A673 (cell line): ENCODE measurements at regions not wholly inside any gene's neighbourhood (a gene's known extent, or its start where the extent isn't known, plus 50 kb on each side); places are given as distances from the start of the nearest gene placed in this dataset.

Experiments used
- BruUV-seq: library from RNA; stranded (reverse); fragments of 400-500 nt; replicated peaks from 2 replicates; lab custom pipeline; 2021; lab: Mats Ljungman, UMichigan
- CTCF ChIA-PET: fragments of 300-600 bp; sonication (Branson Sonifier 250); formaldehyde crosslinking; loops from one replicate; lab custom pipeline; 2022; ENCODE audit warnings: antibody characterized with exemption; lab: Charles Lee
- POLR2A ChIA-PET: fragments of 300-600 bp; sonication (Branson Sonifier 250); formaldehyde crosslinking; loops from one replicate; lab custom pipeline; 2022; ENCODE audit warnings: antibody characterized with exemption; ENCODE audit not compliant: low non-redundant PET; lab: Charles Lee
- DNase-seq: peaks from one replicate; pipeline ENCODE4 v3.0.0-alpha.2; 2015; ENCODE audit warnings: low spot score
- H3K27ac ChIP-seq: fragments of 200-600 bp; sonication (generic); 2 replicates; pipeline ENCODE4 v1.5.1; 2016; ENCODE audit warnings: mixed run types, low read depth, mild to moderate bottlenecking, mixed read lengths, antibody characterized with exemption, low read length; ENCODE audit not compliant: poor library complexity, severe bottlenecking
- H3K27me3 ChIP-seq: fragments of 200-600 bp; sonication (generic); replicated peaks from 2 replicates; pipeline ENCODE4 v1.6.1; 2017; ENCODE audit warnings: mixed run types, low read depth, mild to moderate bottlenecking, mixed read lengths, antibody characterized with exemption, low read length; ENCODE audit not compliant: insufficient read depth, poor library complexity
- H3K36me3 ChIP-seq: fragments of 200-600 bp; sonication (generic); 2 replicates; pipeline ENCODE4 v1.6.1; 2016; ENCODE audit warnings: mixed run types, mild to moderate bottlenecking, mixed read lengths, antibody characterized with exemption, low read length; ENCODE audit not compliant: insufficient read depth, poor library complexity, severe bottlenecking
- H3K4me1 ChIP-seq: fragments of 200-600 bp; sonication (generic); 2 replicates; pipeline ENCODE4 v1.6.1; 2017; ENCODE audit warnings: mixed run types, mild to moderate bottlenecking, mixed read lengths, antibody characterized with exemption, low read length; ENCODE audit not compliant: insufficient read depth, poor library complexity, severe bottlenecking
- H3K4me3 ChIP-seq: fragments of 200-600 bp; sonication (generic); 2 replicates; pipeline ENCODE4 v1.5.1; 2016; ENCODE audit warnings: low read depth, mixed run types, mild to moderate bottlenecking, mixed read lengths, low read length; ENCODE audit not compliant: poor library complexity, severe bottlenecking
- H3K9me3 ChIP-seq: fragments of 200-600 bp; sonication (generic); 2 replicates; pipeline ENCODE4 v1.6.1; 2016; ENCODE audit warnings: mixed run types, low read depth, mild to moderate bottlenecking, mixed read lengths, antibody characterized with exemption, low read length; ENCODE audit not compliant: poor library complexity, severe bottlenecking
- EZH2 ChIP-seq: fragments of 200-600 bp; sonication (generic); IDR thresholded peaks from 2 replicates; pipeline ENCODE4 v1.6.1; 2017; ENCODE audit warnings: borderline replicate concordance, low read depth, mild to moderate bottlenecking, mixed read lengths, antibody characterized with exemption, low read length; ENCODE audit not compliant: poor library complexity, severe bottlenecking
- intact Hi-C: fragments of 100-400 bp; cut with micrococcal nuclease; formaldehyde crosslinking; loops from one replicate; pipeline ENCODE4 v1.10.0; 2022; ENCODE audit not compliant: unreplicated experiment
- TF ChIP-seq, protein P1 (sequence below): fragments of 300-800, 200-600 bp; sonication (generic); conservative IDR thresholded peaks from 2 replicates; pipeline ENCODE4 v1.5.1; 2017; ENCODE audit warnings: low read depth, mild to moderate bottlenecking, antibody characterized with exemption, low read length, moderate library complexity, mixed read lengths

- no peak overlapping the region for H3K4me3 ChIP-seq
- H3K9me3 ChIP-seq: no peaks in the 10 kb centered on the region
- CTCF ChIA-PET: no interaction called here
- no peaks in the 10 kb centered on the region for H3K27me3 ChIP-seq
- POLR2A ChIA-PET: no interaction called here
- no peak for DNase-seq
- H3K36me3 ChIP-seq: no peaks in the 10 kb centered on the region
- no peak for TF ChIP-seq EZH2
- TF ChIP-seq, protein P1, sequence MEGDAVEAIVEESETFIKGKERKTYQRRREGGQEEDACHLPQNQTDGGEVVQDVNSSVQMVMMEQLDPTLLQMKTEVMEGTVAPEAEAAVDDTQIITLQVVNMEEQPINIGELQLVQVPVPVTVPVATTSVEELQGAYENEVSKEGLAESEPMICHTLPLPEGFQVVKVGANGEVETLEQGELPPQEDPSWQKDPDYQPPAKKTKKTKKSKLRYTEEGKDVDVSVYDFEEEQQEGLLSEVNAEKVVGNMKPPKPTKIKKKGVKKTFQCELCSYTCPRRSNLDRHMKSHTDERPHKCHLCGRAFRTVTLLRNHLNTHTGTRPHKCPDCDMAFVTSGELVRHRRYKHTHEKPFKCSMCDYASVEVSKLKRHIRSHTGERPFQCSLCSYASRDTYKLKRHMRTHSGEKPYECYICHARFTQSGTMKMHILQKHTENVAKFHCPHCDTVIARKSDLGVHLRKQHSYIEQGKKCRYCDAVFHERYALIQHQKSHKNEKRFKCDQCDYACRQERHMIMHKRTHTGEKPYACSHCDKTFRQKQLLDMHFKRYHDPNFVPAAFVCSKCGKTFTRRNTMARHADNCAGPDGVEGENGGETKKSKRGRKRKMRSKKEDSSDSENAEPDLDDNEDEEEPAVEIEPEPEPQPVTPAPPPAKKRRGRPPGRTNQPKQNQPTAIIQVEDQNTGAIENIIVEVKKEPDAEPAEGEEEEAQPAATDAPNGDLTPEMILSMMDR: no peak
- intact Hi-C loops: no loop called here
- no TSS peak for BruUV-seq
- H3K4me1 ChIP-seq: no peaks in the 10 kb centered on the region
- H3K27ac ChIP-seq: no peak overlapping the region
Observed at GRCh38 chr2:6068429-6068828, 376.2 kb downstream of the SOX11 start.

DNA sequence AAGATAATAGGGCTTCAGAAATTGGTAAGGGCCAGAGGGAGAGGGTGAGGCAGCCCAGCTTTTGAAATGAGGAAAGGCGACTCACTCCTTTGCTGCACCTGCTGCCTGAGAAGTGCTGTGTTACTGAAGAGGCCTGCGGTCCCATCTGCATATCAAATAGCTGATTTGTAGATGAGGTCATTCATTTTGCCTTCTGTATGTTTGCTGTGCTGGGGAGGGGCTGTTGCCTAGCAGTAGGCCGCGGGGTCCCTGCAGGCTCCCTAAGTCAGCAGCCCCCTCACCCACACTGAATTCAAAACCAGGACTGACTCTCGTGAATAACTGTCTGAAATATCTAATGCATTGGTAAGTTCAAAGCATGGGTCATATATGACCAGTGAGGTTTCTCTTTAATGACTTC, 377.2 kb downstream of the SOX11 start:
- Histone ChIP-seq H3K36me3 (no peaks in the 10 kb centered on the region), H3K9me3 (no peaks in the 10 kb centered on the region), H3K27me3 (no peaks in the 10 kb centered on the region), H3K4me3 (no peak overlapping the region), H3K27ac (no peak overlapping the region), H3K4me1 (no peaks in the 10 kb centered on the region)
- POLR2A ChIA-PET: no interaction called here
- CTCF ChIA-PET: no interaction called here
- intact Hi-C loops: no loop called here
- no TSS peak for BruUV-seq
- DNase-seq: no peak
- no peak for TF ChIP-seq EZH2
- TF ChIP-seq, protein P1: no peak

GRCh38 chr2:6071519-6071918, 379.3 kb downstream of the SOX11 start:
- no peaks in the 10 kb centered on the region for H3K36me3 ChIP-seq
- DNase-seq: no peak
- no peak overlapping the region for H3K4me3 ChIP-seq
- no peaks in the 10 kb centered on the region for H3K9me3 ChIP-seq
- no peaks in the 10 kb centered on the region for H3K27me3 ChIP-seq
- ChIA-PET POLR2A (no interaction called here), CTCF (no interaction called here)
- intact Hi-C loops: no loop called here
- H3K4me1 ChIP-seq: no peaks in the 10 kb centered on the region
- no peak overlapping the region for H3K27ac ChIP-seq
- TF ChIP-seq EZH2: no peak
- TF ChIP-seq, protein P1: no peak
- BruUV-seq: no TSS peak
